NT2/D1 (cell line): ENCODE measurements at regions not wholly inside any gene's neighbourhood (a gene's known extent, or its start where the extent isn't known, plus 50 kb on each side); places are given as distances from the start of the nearest gene placed in this dataset.
"Not testable (repeated sequence)": the region's sequence is repeated elsewhere in the genome, so short reads cannot be mapped to it uniquely, and the experiment has no call there.

Experiments
- DNase-seq: peaks from one replicate; pipeline ENCODE4 v3.0.0-alpha.2; 2011; ENCODE audit warnings: low read depth, low spot score
- H3K27me3 ChIP-seq: 2 replicates; pipeline ENCODE4 v1.6.0; 2011; ENCODE audit warnings: mild to moderate bottlenecking; ENCODE audit not compliant: insufficient read length, insufficient read depth
- H3K36me3 ChIP-seq: 2 replicates; pipeline ENCODE4 v1.6.1; 2011; ENCODE audit warnings: mild to moderate bottlenecking, low read length, mixed read lengths; ENCODE audit not compliant: insufficient read depth, insufficient read length
- H3K4me1 ChIP-seq: 2 replicates; pipeline ENCODE4 v1.5.1; 2011; ENCODE audit not compliant: insufficient read depth, insufficient read length
- H3K4me3 ChIP-seq: 2 replicates; pipeline ENCODE4 v1.5.1; 2011; ENCODE audit warnings: low read depth; ENCODE audit not compliant: insufficient read length
- H3K9ac ChIP-seq: 2 replicates; pipeline ENCODE4 v1.6.0; 2011; ENCODE audit warnings: low read depth; ENCODE audit not compliant: insufficient read length
- H3K9me3 ChIP-seq: 2 replicates; pipeline ENCODE4 v1.5.1; 2011; ENCODE audit warnings: mild to moderate bottlenecking, low read length; ENCODE audit not compliant: insufficient read depth
- SUZ12 ChIP-seq: IDR thresholded peaks from 2 replicates; pipeline ENCODE4 v1.6.1; 2011; ENCODE audit not compliant: insufficient read length, insufficient read depth; ENCODE audit errors: extremely low read depth
- YY1 ChIP-seq: IDR thresholded peaks from 2 replicates; pipeline ENCODE4 v1.6.1; 2011; ENCODE audit not compliant: insufficient read length, insufficient read depth
- ZNF274 ChIP-seq: IDR thresholded peaks from 2 replicates; pipeline ENCODE4 v1.6.1; 2011; ENCODE audit warnings: mild to moderate bottlenecking, low read depth, low read length

DNA sequence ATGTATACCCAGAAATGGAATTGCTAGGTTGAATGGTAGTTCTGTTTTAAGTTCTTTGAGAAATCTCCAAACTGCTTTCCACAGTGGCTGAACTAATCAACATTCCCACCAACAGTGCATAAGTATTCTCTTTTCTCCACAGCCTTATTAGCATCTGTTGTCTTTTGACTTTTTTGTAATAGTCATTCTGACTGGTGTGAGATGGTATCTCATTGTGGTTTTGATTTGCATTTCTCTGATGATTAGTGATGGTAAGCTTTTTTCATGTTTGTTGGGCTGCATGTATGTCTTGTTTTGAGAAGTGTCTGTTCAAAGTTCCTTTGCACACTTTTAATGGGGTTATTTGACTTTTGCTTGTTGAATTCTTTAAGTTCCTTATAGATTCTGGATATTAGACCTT is 52.4 kb upstream of the EHHADH start:
- not testable (repeated sequence) for H3K36me3 ChIP-seq, H3K4me1 ChIP-seq, H3K27me3 ChIP-seq, H3K4me3 ChIP-seq, DNase-seq, H3K9ac ChIP-seq
- H3K9me3 ChIP-seq, result peaks cover 34% of the 10 kb centered on the region

DNA sequence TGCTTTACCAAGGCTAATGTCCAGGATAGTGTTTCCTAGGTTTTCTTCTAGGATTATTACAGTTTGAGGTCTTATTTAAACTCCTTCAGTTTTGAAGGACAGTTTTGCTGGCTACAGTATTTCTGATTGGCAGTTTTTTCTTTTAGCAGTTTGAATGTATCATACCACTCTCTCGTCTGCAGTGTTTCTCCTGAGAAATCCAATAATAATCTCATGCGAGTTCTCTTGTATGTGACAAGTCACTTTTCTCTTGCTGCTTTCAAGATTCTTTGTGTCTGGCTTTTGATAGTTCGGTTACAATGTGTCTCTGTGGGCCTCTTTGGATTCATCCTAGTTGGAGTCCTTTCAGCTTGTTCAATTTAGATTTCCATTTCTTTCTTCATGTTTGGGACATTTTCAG is 53.0 kb upstream of the EHHADH start:
- H3K9ac ChIP-seq, result no peak overlapping the region
- H3K9me3 ChIP-seq, result peaks cover 38% of the 10 kb centered on the region
- no peaks in the 10 kb centered on the region for H3K36me3 ChIP-seq
- TF ChIP-seq YY1 (no peak), ZNF274 (no peak), SUZ12 (no peak)
- H3K27me3 ChIP-seq, result no peaks in the 10 kb centered on the region
- no peaks in the 10 kb centered on the region for H3K4me1 ChIP-seq
- no peak for DNase-seq
- H3K4me3 ChIP-seq, result no peak overlapping the region

DNA sequence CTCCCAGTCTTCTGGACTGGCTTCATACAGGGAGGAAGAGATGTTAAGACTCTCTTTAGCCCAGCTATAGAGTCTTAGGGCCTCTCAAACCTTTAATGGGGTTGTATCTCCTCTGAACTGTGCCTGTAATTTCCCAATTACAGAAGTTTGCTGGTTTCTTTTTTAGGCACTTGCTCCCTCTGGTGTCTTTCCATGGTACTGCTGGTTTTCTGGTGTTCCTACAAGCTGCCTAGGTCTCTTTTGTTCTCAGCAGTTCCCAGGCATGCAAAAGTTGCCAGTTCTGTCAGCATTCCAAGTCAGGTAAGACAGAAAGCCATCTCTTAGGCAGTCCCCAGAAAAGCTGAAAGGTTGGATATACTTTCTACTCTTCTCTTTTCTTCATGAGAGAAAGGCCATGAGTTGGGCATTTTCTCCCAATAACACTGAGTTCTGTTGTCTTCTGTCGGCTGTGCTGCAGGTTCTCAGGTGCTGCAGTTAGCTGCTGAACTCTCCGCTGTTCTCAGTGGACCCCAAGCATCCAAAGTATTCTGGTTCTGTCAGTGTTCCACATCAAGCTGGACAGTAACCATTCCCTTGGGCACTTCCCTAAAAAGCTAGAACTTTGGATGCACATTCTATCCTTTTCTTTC is 54.4 kb upstream of the EHHADH start:
- no peak for TF ChIP-seq ZNF274
- Histone ChIP-seq H3K9me3 (peaks cover 38% of the 10 kb centered on the region), H3K9ac (no peak overlapping the region), H3K4me1 (no peaks in the 10 kb centered on the region), H3K36me3 (no peaks in the 10 kb centered on the region), H3K27me3 (no peaks in the 10 kb centered on the region), H3K4me3 (no peak overlapping the region)
- DNase-seq, result peak; percentile 88

- TF ChIP-seq SUZ12 (no peak), YY1 (no peak), ZNF274 (no peak)
- no peak for DNase-seq
Measured at GRCh38 chr3:185309302-185309701, 53.6 kb upstream of the MAP3K13 start.

GRCh38 chr3:185309795-185310194 is 53.1 kb upstream of the MAP3K13 start:
- Histone ChIP-seq H3K36me3 (no peaks in the 10 kb centered on the region), H3K4me1 (no peaks in the 10 kb centered on the region), H3K9me3 (peaks cover 38% of the 10 kb centered on the region), H3K9ac (no peak overlapping the region), H3K4me3 (no peak overlapping the region), H3K27me3 (no peaks in the 10 kb centered on the region)
- TF ChIP-seq YY1, result no peak
- DNase-seq, result no peak

More at GRCh38 chr3:185309302-185309701, 53.6 kb upstream of the MAP3K13 start:
- Histone ChIP-seq H3K9me3 (peaks cover 38% of the 10 kb centered on the region), H3K27me3 (no peaks in the 10 kb centered on the region), H3K36me3 (no peaks in the 10 kb centered on the region), H3K9ac (no peak overlapping the region), H3K4me3 (no peak overlapping the region), H3K4me1 (no peaks in the 10 kb centered on the region)

GRCh38 chr3:185311991-185312390 is 50.9 kb upstream of the MAP3K13 start:
- Histone ChIP-seq H3K9me3 (peaks cover 24% of the 10 kb centered on the region), H3K4me3 (no peak overlapping the region), H3K4me1 (no peaks in the 10 kb centered on the region), H3K9ac (no peak overlapping the region), H3K36me3 (no peaks in the 10 kb centered on the region), H3K27me3 (no peaks in the 10 kb centered on the region)
- TF ChIP-seq ZNF274 (no peak), YY1 (no peak), SUZ12 (no peak)
- no peak for DNase-seq
